PC-3 (cell line): ENCODE measurements at regions not wholly inside any gene's neighbourhood (a gene's known extent, or its start where the extent isn't known, plus 50 kb on each side); places are given as distances from the start of the nearest gene placed in this dataset.
"Not testable (repeated sequence)": the region's sequence is repeated elsewhere in the genome, so short reads cannot be mapped to it uniquely, and the experiment has no call there.

Experiments used
- EZH2phosphoT487 ChIP-seq: fragments of 300-600 bp; sonication (generic); IDR thresholded peaks from 2 replicates; pipeline ENCODE4 v1.6.1; 2018; ENCODE audit warnings: mild to moderate bottlenecking, antibody characterized with exemption, low read length, borderline replicate concordance
- TF ChIP-seq, protein P1 (sequence below): fragments of 300-600 bp; sonication (generic); conservative IDR thresholded peaks from 2 replicates; pipeline ENCODE4 v1.5.1; 2017; ENCODE audit warnings: antibody characterized with exemption, low read depth, mild to moderate bottlenecking, low read length

- TF ChIP-seq, protein P1, sequence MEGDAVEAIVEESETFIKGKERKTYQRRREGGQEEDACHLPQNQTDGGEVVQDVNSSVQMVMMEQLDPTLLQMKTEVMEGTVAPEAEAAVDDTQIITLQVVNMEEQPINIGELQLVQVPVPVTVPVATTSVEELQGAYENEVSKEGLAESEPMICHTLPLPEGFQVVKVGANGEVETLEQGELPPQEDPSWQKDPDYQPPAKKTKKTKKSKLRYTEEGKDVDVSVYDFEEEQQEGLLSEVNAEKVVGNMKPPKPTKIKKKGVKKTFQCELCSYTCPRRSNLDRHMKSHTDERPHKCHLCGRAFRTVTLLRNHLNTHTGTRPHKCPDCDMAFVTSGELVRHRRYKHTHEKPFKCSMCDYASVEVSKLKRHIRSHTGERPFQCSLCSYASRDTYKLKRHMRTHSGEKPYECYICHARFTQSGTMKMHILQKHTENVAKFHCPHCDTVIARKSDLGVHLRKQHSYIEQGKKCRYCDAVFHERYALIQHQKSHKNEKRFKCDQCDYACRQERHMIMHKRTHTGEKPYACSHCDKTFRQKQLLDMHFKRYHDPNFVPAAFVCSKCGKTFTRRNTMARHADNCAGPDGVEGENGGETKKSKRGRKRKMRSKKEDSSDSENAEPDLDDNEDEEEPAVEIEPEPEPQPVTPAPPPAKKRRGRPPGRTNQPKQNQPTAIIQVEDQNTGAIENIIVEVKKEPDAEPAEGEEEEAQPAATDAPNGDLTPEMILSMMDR: not testable (repeated sequence)
- not testable (repeated sequence) for TF ChIP-seq EZH2phosphoT487
Observed at GRCh38 chr6:115121513-115121912, 778.7 kb upstream of the HS3ST5 start.
